Central memory CD8-positive, alpha-beta T cell (primary cell): ENCODE measurements at regions not wholly inside any gene's neighbourhood (a gene's known extent, or its start where the extent isn't known, plus 50 kb on each side); places are given as distances from the start of the nearest gene placed in this dataset.

Experiments
- ATAC-seq: fragments of 150-1000 bp; cut with Tn5 transposase; replicated peaks from 2 replicates; pipeline ENCODE4 v1.10.0; 2022; ENCODE audit warnings: mild to moderate bottlenecking, moderate FRiP score, moderate number of reproducible peaks; ENCODE audit not compliant: poor library complexity, severe bottlenecking; ENCODE audit errors: extremely low read depth
- DNase-seq, 2 donors: peaks; one replicate each; pipeline ENCODE4 v3.0.0; 2021; ENCODE audit warnings: low spot score in 2 of 2
- H3K27ac Mint-ChIP-seq: one replicate; pipeline ENCODE4 v1.8.0; 2022; ENCODE audit warnings: low read depth, mild to moderate bottlenecking, moderate library complexity, mixed read lengths
- H3K27me3 Mint-ChIP-seq: one replicate; pipeline ENCODE4 v1.8.0; 2022; ENCODE audit warnings: mixed read lengths
- H3K36me3 Mint-ChIP-seq: one replicate; pipeline ENCODE4 v1.8.0; 2022; ENCODE audit warnings: mild to moderate bottlenecking, moderate library complexity, mixed read lengths; ENCODE audit not compliant: insufficient read depth
- H3K4me1 Mint-ChIP-seq: one replicate; pipeline ENCODE4 v1.8.0; 2022; ENCODE audit warnings: mixed read lengths
- H3K4me3 Mint-ChIP-seq: one replicate; pipeline ENCODE4 v1.8.0; 2022; ENCODE audit warnings: mild to moderate bottlenecking, moderate library complexity, mixed read lengths
- H3K9me3 Mint-ChIP-seq: one replicate; pipeline ENCODE4 v1.8.0; 2022; ENCODE audit warnings: mixed read lengths

DNA sequence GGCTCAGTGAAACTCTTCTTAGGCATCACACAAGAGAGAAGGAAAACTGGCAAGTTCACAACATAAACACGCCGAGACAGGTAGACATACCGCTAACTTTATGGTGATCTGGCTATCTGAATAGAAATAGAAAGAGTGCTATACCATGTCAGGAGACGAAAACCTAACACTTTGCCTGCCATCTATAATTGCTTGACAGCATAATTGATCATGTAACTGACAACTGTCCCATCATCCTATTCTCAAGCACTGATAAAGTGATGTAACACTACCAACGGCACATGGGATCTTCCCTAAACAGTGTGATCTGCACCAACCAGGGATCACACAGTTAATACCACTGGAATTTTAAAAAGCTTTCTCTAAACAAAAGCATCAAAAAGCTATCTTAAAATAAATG, 270.9 kb upstream of the NSMCE3 start:
- no peak for ATAC-seq
- no peaks in the 10 kb centered on the region for H3K4me1 Mint-ChIP-seq
- H3K4me3 Mint-ChIP-seq: no peak overlapping the region
- peaks cover 8% of the 10 kb centered on the region for H3K9me3 Mint-ChIP-seq
- no peak overlapping the region for H3K27ac Mint-ChIP-seq
- peaks cover 37% of the 10 kb centered on the region for H3K27me3 Mint-ChIP-seq
- no peaks in the 10 kb centered on the region for H3K36me3 Mint-ChIP-seq
- no peak for DNase-seq

DNA sequence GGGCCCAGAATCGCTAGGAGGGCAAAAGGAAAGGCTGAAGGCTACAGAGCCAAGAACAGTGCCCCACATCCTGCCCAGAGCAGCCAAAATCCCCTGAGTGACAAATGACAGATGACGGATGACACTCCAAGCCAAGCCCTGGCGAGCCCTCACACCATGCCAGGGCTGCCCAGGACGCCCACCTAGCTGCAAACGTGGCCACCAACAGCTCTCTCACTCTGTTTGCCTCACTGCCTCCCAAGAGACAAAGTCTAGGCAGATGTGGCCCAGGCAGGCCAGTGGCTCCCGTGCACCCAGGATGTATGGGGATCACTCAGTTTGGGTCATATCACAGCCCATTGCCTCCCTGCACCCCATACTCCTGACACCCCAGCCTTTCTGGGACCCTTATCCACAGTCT, 270.1 kb upstream of the NSMCE3 start:
- H3K36me3 Mint-ChIP-seq: no peaks in the 10 kb centered on the region
- H3K4me1 Mint-ChIP-seq: no peaks in the 10 kb centered on the region
- no peak for DNase-seq
- ATAC-seq: no peak
- no peak overlapping the region for H3K4me3 Mint-ChIP-seq
- H3K27me3 Mint-ChIP-seq: peaks cover 37% of the 10 kb centered on the region
- H3K9me3 Mint-ChIP-seq: peaks cover 8% of the 10 kb centered on the region
- no peak overlapping the region for H3K27ac Mint-ChIP-seq

DNA sequence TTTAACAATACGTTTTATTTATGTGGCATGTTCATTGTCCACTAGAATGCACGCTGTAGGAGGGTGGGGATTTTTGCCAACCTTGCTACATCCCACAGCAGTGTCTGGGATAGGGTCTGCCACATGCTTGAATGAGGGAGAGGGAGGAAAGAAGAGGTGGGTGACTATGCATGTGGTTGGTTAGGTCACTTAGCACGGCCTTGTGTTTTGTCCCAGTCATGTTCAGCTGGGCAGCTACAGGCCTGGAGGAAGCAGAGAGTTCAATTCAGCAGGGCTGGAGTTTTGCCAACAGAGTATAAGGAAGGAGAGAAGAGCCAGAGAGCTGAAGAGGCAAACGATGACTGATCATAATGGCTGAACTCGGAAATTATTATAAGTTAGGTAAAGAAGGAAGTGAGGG, 268.4 kb upstream of the NSMCE3 start:
- no peaks in the 10 kb centered on the region for H3K4me1 Mint-ChIP-seq
- no peak overlapping the region for H3K4me3 Mint-ChIP-seq
- H3K27ac Mint-ChIP-seq: no peak overlapping the region
- no peaks in the 10 kb centered on the region for H3K36me3 Mint-ChIP-seq
- DNase-seq: no peak
- peaks cover 8% of the 10 kb centered on the region for H3K9me3 Mint-ChIP-seq
- peaks cover 37% of the 10 kb centered on the region for H3K27me3 Mint-ChIP-seq
- ATAC-seq: no peak

DNA sequence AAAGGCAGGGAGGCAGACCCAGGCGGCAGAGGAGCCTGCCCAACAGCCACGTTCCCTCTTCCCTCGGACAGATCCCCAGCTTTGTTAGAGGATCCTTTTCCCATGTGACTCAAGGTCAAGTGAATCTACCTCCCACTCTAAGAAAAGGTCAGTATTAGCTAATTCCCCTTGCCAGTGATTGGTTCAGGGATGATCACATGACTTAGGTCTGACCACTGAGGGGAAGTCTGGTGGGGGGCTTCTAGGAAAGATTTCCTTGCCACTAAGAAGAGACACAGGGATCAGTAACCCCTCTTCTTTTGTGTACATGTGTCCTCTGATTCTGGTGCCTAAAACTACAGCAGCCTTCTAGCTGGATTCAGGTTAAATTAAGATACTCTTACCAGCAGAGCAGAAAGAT, 266.3 kb upstream of the NSMCE3 start:
- H3K36me3 Mint-ChIP-seq: no peaks in the 10 kb centered on the region
- ATAC-seq (no peak), DNase-seq (no peak)
- peaks cover 18% of the 10 kb centered on the region for H3K27me3 Mint-ChIP-seq
- no peak overlapping the region for H3K4me3 Mint-ChIP-seq
- peaks cover under 1% of the 10 kb centered on the region for H3K9me3 Mint-ChIP-seq
- no peaks in the 10 kb centered on the region for H3K4me1 Mint-ChIP-seq
- no peak overlapping the region for H3K27ac Mint-ChIP-seq

DNA sequence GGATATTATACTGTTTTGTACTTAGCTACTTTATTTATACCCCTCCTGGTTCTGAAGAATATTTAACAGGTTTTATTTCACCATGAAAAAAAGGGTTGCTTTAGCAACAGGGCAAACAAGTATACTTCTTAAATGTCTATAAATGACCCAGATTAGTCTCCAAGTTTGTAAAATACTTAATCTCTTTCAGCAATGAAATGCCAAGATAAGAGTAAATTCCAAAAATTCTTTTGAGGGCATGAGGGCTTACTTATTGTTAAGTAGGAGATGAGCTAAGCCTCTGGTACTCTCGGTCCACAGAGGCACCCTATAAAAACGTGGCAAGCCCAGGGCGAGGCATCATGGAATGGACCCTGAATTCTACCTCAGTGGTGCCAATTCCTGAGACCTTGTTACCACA, 264.8 kb upstream of the NSMCE3 start:
- DNase-seq (no peak), ATAC-seq (no peak)
- H3K9me3 Mint-ChIP-seq: no peaks in the 10 kb centered on the region
- no peak overlapping the region for H3K27ac Mint-ChIP-seq
- H3K4me1 Mint-ChIP-seq: no peaks in the 10 kb centered on the region
- no peaks in the 10 kb centered on the region for H3K36me3 Mint-ChIP-seq
- peaks cover 16% of the 10 kb centered on the region for H3K27me3 Mint-ChIP-seq
- H3K4me3 Mint-ChIP-seq: no peak overlapping the region

DNA sequence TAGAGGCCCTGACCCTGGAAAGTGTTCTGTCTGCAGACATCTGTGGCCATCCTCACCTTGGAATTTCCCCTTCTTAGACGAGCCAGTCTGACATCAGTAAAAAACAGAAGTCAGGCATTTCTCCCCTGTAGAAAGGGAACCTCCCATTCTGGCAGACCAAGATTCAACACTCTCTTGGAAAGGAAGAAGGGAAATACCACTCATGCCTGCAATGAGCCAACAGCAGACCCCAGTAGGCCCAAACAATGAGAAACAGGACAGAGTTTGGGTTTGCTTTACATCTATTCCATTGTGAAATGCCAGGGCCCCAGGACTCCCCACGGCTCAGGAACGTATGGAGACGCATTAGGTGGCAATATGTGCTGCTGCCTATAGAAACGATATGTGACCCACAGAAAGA, 264.0 kb upstream of the NSMCE3 start:
- Mint-ChIP-seq H3K36me3 (no peaks in the 10 kb centered on the region), H3K27me3 (peaks cover 15% of the 10 kb centered on the region), H3K27ac (no peak overlapping the region), H3K9me3 (no peaks in the 10 kb centered on the region), H3K4me3 (no peak overlapping the region), H3K4me1 (no peaks in the 10 kb centered on the region)
- DNase-seq (no peak), ATAC-seq (no peak)

DNA sequence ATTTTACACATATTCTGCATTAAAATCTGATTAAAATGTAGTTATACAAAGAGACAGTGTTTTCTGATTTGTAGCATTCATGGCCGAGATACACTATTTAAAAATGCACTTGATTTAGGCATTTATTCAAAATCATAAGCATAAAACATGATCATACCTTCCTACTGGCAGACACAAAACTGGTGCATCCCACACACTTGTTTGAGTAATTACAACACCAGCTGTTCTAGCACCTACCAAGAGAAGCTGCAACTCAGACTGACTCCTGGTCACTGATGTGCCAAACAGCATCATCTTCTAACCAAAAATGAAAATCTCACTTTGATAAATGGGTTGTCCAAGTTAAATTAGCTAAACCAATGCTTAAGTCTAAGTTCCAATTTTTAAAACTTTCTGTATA, 262.7 kb upstream of the NSMCE3 start:
- H3K27ac Mint-ChIP-seq: no peak overlapping the region
- no peaks in the 10 kb centered on the region for H3K36me3 Mint-ChIP-seq
- no peaks in the 10 kb centered on the region for H3K4me1 Mint-ChIP-seq
- no peaks in the 10 kb centered on the region for H3K9me3 Mint-ChIP-seq
- peaks cover 2% of the 10 kb centered on the region for H3K27me3 Mint-ChIP-seq
- DNase-seq: no peak
- ATAC-seq: no peak
- no peak overlapping the region for H3K4me3 Mint-ChIP-seq

DNA sequence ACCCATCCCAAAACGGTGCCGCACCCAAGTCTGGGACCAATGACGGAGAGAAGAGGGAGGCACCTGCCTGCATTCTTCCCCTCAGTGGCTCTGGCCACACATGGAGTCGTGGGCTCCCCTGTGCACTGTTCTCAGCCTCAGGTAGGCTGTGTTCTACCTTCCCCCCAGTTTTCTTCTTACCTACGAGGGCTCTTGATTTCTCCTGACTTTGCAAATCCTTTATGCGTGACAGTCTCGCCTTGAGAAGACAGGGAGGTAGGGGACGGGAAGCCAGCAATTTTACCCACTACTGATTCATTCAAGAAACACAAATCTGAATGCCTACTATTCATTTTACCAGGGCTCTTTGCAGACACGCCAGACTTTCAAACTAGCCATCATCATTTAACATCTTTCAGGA, 261.3 kb upstream of the NSMCE3 start:
- no peaks in the 10 kb centered on the region for H3K4me1 Mint-ChIP-seq
- no peak for DNase-seq
- no peak for ATAC-seq
- no peaks in the 10 kb centered on the region for H3K27me3 Mint-ChIP-seq
- no peaks in the 10 kb centered on the region for H3K36me3 Mint-ChIP-seq
- H3K9me3 Mint-ChIP-seq: no peaks in the 10 kb centered on the region
- no peak overlapping the region for H3K4me3 Mint-ChIP-seq
- no peak overlapping the region for H3K27ac Mint-ChIP-seq

DNA sequence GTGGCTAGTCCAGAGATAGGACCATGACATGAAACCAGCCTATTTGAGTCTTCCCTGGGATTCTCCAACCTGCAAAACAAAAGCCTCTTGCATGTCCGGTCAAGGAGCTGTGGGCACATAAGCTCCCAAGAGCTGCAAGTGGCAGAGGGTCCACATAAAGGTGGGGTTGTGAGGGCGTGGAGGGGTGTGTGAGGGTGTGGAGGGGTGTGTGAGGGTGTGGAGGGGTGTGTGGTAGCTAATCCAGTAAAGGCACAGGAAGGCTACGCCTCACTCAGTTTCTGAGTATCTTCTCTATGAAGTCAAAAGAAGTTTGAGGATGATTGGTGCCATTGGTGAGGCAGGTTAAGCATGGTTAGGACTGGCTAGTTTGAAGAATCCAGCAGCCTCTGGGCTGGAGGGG, 259.4 kb upstream of the NSMCE3 start:
- ATAC-seq (no peak), DNase-seq (no peak)
- no peaks in the 10 kb centered on the region for H3K9me3 Mint-ChIP-seq
- H3K36me3 Mint-ChIP-seq: no peaks in the 10 kb centered on the region
- H3K4me1 Mint-ChIP-seq: no peaks in the 10 kb centered on the region
- no peaks in the 10 kb centered on the region for H3K27me3 Mint-ChIP-seq
- no peak overlapping the region for H3K4me3 Mint-ChIP-seq
- H3K27ac Mint-ChIP-seq: no peak overlapping the region

DNA sequence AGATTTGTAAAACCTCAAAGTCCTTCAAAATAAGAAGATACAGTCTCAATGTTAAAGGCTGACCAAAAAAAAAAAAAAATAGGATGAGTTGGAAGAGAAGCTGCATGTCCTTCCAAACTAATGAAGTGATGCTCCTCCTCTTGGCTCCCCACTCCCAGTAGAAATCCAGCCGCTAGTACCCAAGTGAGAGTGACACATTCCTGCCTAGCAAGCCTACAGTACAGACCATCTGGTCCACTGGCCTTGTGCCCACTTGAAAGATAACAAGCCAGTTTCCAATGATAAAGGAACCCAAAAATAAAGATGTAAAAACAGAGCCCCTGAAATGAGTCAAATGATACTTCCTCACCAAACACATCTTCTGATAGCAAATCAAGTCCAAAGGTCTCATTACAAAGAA, 258.7 kb upstream of the NSMCE3 start:
- ATAC-seq (no peak), DNase-seq (no peak)
- H3K4me3 Mint-ChIP-seq: no peak overlapping the region
- no peaks in the 10 kb centered on the region for H3K27me3 Mint-ChIP-seq
- H3K4me1 Mint-ChIP-seq: no peaks in the 10 kb centered on the region
- H3K9me3 Mint-ChIP-seq: no peaks in the 10 kb centered on the region
- no peaks in the 10 kb centered on the region for H3K36me3 Mint-ChIP-seq
- no peak overlapping the region for H3K27ac Mint-ChIP-seq

DNA sequence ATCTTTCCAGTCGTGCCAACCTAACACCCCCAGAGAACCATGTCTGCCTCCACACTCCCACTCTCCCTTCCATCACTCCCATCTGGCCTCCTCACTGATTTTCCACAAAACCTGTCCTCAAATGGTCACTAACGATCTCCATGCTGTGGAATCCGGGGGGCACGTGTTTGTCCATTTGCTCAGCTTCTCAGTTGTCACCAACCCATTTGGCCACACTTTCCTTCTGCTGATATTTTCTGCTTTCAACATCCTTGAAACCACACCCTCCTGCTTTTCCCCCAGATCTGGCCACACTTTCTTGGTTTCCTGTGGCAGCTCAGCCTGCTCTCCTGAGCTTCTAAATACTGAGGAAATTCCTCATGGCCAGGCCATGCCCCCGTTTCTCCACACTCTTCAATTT, 257.2 kb upstream of the NSMCE3 start:
- no peak overlapping the region for H3K27ac Mint-ChIP-seq
- no peaks in the 10 kb centered on the region for H3K4me1 Mint-ChIP-seq
- ATAC-seq: no peak
- H3K9me3 Mint-ChIP-seq: no peaks in the 10 kb centered on the region
- no peak for DNase-seq
- H3K27me3 Mint-ChIP-seq: no peaks in the 10 kb centered on the region
- H3K4me3 Mint-ChIP-seq: no peak overlapping the region
- H3K36me3 Mint-ChIP-seq: no peaks in the 10 kb centered on the region

DNA sequence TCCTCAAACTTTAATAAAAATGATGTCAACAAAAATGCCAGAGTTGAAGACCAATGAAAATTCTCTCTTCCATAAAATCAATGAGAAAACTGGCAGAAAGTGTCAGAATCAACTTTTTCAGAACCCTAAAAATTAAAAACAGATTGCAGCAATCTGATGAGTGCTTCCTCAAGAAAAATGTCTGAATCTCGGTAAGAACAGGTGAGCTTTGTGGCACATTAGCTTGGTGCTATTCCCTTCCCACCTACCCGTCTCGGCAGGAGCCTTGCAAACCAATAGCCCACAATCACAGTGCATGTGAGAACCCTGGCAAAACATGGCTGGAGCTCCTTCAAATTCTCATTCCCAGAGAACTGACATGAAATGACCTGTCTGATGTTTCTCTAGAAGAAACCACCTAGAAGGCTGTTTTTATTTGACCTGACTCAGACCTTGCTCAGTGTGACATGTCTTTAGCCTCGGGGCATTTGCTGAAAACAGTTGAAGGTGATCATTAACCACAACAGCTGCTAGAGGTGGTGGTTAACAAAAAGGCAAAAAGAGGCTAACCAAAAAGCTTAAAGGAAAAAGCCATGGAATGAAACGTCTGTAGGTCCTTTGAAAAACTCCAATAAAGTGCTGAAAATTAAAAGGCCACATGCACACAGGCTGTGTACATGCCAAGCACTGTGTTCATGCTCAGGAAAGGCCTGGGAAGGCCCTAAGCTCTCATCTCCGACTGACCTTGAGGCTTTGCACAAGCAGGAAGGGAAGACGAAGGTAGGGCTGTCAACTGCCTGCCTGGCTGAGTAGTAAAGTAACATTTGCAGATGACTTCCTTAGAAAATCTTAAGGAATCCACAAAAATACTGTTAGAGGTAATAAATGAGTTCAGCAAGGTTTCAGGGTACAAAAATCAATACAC, 253.0 kb upstream of the NSMCE3 start:
- peaks cover 13% of the 10 kb centered on the region for H3K9me3 Mint-ChIP-seq
- no peak overlapping the region for H3K27ac Mint-ChIP-seq
- DNase-seq (no peak), ATAC-seq (no peak)
- no peaks in the 10 kb centered on the region for H3K36me3 Mint-ChIP-seq
- no peak overlapping the region for H3K4me3 Mint-ChIP-seq
- H3K4me1 Mint-ChIP-seq: no peaks in the 10 kb centered on the region
- no peaks in the 10 kb centered on the region for H3K27me3 Mint-ChIP-seq

DNA sequence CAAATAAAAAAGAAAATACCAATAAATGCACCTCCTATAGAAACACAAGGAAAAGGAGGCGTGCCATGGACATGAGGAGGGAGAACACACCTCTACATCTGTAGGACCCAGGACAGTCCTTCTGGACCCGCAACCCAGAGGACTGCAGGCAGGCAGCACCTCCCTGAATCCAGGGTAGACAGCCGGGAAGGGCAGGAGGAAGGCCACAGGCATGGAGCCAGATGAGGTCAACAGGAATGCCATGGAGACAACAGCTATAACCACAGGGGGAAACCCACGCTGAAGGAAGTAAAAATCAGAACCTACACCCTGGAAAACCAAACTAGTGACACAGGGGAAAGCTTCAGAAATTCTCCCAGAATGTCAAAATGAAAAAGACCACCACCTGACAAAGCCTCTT, 248.8 kb upstream of the NSMCE3 start:
- ATAC-seq: no peak
- H3K36me3 Mint-ChIP-seq: no peaks in the 10 kb centered on the region
- H3K4me3 Mint-ChIP-seq: no peak overlapping the region
- H3K9me3 Mint-ChIP-seq: peaks cover 13% of the 10 kb centered on the region
- no peak overlapping the region for H3K27ac Mint-ChIP-seq
- H3K4me1 Mint-ChIP-seq: no peaks in the 10 kb centered on the region
- no peak for DNase-seq
- H3K27me3 Mint-ChIP-seq: no peaks in the 10 kb centered on the region
